Stomach (tissue), 8 donors: ENCODE measurements at regions not wholly inside any gene's neighbourhood (a gene's known extent, or its start where the extent isn't known, plus 50 kb on each side); places are given as distances from the start of the nearest gene placed in this dataset.
A peak's percentile ranks its signal among the peaks of the same experiment; 100 is the strongest.
"Not testable (repeated sequence)": the region's sequence is repeated elsewhere in the genome, so short reads cannot be mapped to it uniquely, and the experiment has no call there.

Experiments used
- DNase-seq, 2 donors: peaks; one replicate each; pipeline versions ENCODE4 v3.0.0 to v3.0.0-alpha.2; 2013 to 2019
- H3K27ac ChIP-seq, 5 donors: fragments of 200-600 bp in 4 of 5; sonication (generic) in 4 of 5; one replicate each; pipeline ENCODE4 v1.5.1; 2013 to 2019; ENCODE audit warnings: mild to moderate bottlenecking in 1 of 5, moderate library complexity in 1 of 5
- H3K27me3 ChIP-seq, 3 donors: fragments of 200-600 bp; sonication (generic); one replicate each; pipeline ENCODE4 v1.5.1; 2017 to 2019; ENCODE audit warnings: mixed run types in 1 of 3
- H3K36me3 ChIP-seq, 4 donors: fragments of 200-600 bp; sonication (generic); 1 replicate in 3 of 4; 2 replicates in 1 of 4; pipeline ENCODE4 v1.5.1; 2016 to 2019
- H3K4me1 ChIP-seq, 4 donors: fragments of 200-600 bp; sonication (generic); one replicate each; pipeline ENCODE4 v1.5.1; 2016 to 2019
- H3K4me3 ChIP-seq, 4 donors: fragments of 200-600 bp; sonication (generic) in 3 of 4; one replicate each; pipeline ENCODE4 v1.5.1; 2016 to 2019; ENCODE audit warnings: mild to moderate bottlenecking in 1 of 4
- H3K9me3 ChIP-seq, 4 donors: fragments of 200-600 bp; sonication (generic); one replicate each; pipeline ENCODE4 v1.5.1; 2016 to 2019
- EP300 ChIP-seq: sonication (generic); formaldehyde crosslinking; IDR thresholded peaks from one replicate; pipeline ENCODE4 v1.6.1; 2017; ENCODE audit warnings: antibody characterized with exemption
- POLR2A ChIP-seq, 4 donors: fragments of 450-650 bp; IDR thresholded peaks; one replicate each; pipeline ENCODE4 v1.6.1; 2016; ENCODE audit warnings: antibody characterized with exemption in 4 of 4, control low read depth in 2 of 4, mild to moderate bottlenecking in 1 of 4, moderate library complexity in 1 of 4
- POLR2AphosphoS5 ChIP-seq, 3 donors: sonication (generic); formaldehyde crosslinking; IDR thresholded peaks; one replicate each; pipeline ENCODE4 v1.6.1; 2016; ENCODE audit warnings: antibody characterized with exemption in 3 of 3
- WGBS, 5 donors: extraction: QIAGEN DNeasy Blood & Tissue Kit in 3 of 5; methylation state at CpG; one replicate each; pipeline versions ENCODE4 v1.1.5 to v1.1.7; 2013 to 2018; 5-methylcytosine and 5-hydroxymethylcytosine counted together
- intact Hi-C: fragments of 100-400 bp; cut with DNase I; formaldehyde crosslinking; loops from one replicate; pipeline ENCODE4 v1.15.1; 2023; ENCODE audit warnings: low total_unique reads
- TF ChIP-seq, protein P1 (sequence below), 7 experiments: fragments of 450-650 bp in 4 of 7; fragments of 200-600 bp in 3 of 7; sonication (generic) in 3 of 7; IDR thresholded peaks; one replicate each; pipeline ENCODE4 v1.5.1; 2016 to 2019; ENCODE audit warnings: antibody characterized with exemption in 7 of 7, control low read depth in 2 of 7, mild to moderate bottlenecking in 1 of 7
- donor health status: healthy with polysubstance abuse.
- donor health status: Bipolar disorder and iron deficiency.
- donor health status: healthy.

GRCh38 chr1:213585959-213586586 lies 401.7 kb upstream of the PROX1 start:
- Histone ChIP-seq H3K4me1 (no peaks in the 10 kb centered on the region), H3K27ac (no peak overlapping the region)

GRCh38 chr1:213586587-213586972 lies 401.2 kb upstream of the PROX1 start:
- Histone ChIP-seq H3K4me1 (no peaks in the 10 kb centered on the region), H3K36me3 (no peaks in the 10 kb centered on the region), H3K27me3 (no peaks in the 10 kb centered on the region), H3K4me3 (no peak overlapping the region), H3K27ac (no peak overlapping the region), H3K9me3 (no peaks in the 10 kb centered on the region)
- intact Hi-C loops: no loop called here
- DNase-seq: peak in 1 of 2 donors; percentile 32
- 22 to 93% (median 53%) methylated on average over 1 of the region's 1 CpG for WGBS, 5 donors
- TF ChIP-seq POLR2AphosphoS5 (IDR thresholded peaks at IDR 0.05): no peak
- TF ChIP-seq, protein P1, sequence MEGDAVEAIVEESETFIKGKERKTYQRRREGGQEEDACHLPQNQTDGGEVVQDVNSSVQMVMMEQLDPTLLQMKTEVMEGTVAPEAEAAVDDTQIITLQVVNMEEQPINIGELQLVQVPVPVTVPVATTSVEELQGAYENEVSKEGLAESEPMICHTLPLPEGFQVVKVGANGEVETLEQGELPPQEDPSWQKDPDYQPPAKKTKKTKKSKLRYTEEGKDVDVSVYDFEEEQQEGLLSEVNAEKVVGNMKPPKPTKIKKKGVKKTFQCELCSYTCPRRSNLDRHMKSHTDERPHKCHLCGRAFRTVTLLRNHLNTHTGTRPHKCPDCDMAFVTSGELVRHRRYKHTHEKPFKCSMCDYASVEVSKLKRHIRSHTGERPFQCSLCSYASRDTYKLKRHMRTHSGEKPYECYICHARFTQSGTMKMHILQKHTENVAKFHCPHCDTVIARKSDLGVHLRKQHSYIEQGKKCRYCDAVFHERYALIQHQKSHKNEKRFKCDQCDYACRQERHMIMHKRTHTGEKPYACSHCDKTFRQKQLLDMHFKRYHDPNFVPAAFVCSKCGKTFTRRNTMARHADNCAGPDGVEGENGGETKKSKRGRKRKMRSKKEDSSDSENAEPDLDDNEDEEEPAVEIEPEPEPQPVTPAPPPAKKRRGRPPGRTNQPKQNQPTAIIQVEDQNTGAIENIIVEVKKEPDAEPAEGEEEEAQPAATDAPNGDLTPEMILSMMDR (IDR thresholded peaks at IDR 0.05): no peak
- no peak for TF ChIP-seq POLR2A (IDR thresholded peaks at IDR 0.05)
- no peak for TF ChIP-seq EP300

More at GRCh38 chr1:213585959-213586586, 401.7 kb upstream of the PROX1 start:
- H3K36me3 ChIP-seq: no peaks in the 10 kb centered on the region
- no peak overlapping the region for H3K4me3 ChIP-seq
- no peaks in the 10 kb centered on the region for H3K9me3 ChIP-seq
- intact Hi-C loops: no loop called here
- peak in 1 of 2 donors; percentile 14 for DNase-seq
- TF ChIP-seq POLR2A (IDR thresholded peaks at IDR 0.05): no peak
- TF ChIP-seq POLR2AphosphoS5 (IDR thresholded peaks at IDR 0.05): no peak
- TF ChIP-seq EP300: no peak
- H3K27me3 ChIP-seq: no peaks in the 10 kb centered on the region
- WGBS, 5 donors: 34 to 50% (median 46%) methylated on average over 6 of the region's 6 CpGs

GRCh38 chr1:213596729-213597128 lies 391.0 kb upstream of the PROX1 start:
- no peak for DNase-seq
- Histone ChIP-seq H3K4me3 (no peak overlapping the region), H3K27ac (no peak overlapping the region), H3K36me3 (no peaks in the 10 kb centered on the region), H3K27me3 (no peaks in the 10 kb centered on the region), H3K4me1 (no peaks in the 10 kb centered on the region), H3K9me3 (no peaks in the 10 kb centered on the region)
- intact Hi-C loops: no loop called here
- 74 to 87% (median 80%) methylated on average over 7 of the region's 7 CpGs for WGBS, 5 donors
- TF ChIP-seq EP300: no peak
- TF ChIP-seq, protein P1 (IDR thresholded peaks at IDR 0.05): no peak
- no peak for TF ChIP-seq POLR2A (IDR thresholded peaks at IDR 0.05)
- TF ChIP-seq POLR2AphosphoS5 (IDR thresholded peaks at IDR 0.05): no peak

DNA sequence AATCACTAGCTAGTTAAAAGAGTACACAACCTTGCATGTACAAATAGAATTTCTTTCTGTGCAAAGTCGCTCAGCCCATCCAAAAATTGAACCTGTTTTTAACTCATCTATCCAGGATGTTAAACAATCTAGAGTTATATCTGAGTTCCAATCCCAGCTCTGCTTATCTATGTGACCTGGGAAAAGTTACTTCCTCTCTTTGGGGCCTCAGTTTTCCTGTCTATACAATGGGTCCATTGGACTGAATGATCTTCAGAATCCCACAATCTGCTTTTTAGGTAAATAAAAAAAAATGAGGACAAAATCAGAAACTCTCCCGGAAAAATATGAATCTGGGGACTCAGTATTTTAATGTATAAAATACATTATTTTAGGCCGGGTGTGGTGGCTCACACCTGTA lies 389.5 kb upstream of the PROX1 start:
- DNase-seq: no peak
- TF ChIP-seq POLR2A (IDR thresholded peaks at IDR 0.05) (no peak), EP300 (no peak), POLR2AphosphoS5 (IDR thresholded peaks at IDR 0.05) (no peak)
- TF ChIP-seq, protein P1 (IDR thresholded peaks at IDR 0.05): no peak
- Histone ChIP-seq H3K27ac (no peak overlapping the region), H3K9me3 (no peaks in the 10 kb centered on the region), H3K27me3 (no peaks in the 10 kb centered on the region), H3K36me3 (no peaks in the 10 kb centered on the region), H3K4me1 (no peaks in the 10 kb centered on the region), H3K4me3 (no peak overlapping the region)
- intact Hi-C loops: no loop called here
- WGBS, 5 donors: 90 to 95% (median 94%) methylated on average over 3 of the region's 3 CpGs

DNA sequence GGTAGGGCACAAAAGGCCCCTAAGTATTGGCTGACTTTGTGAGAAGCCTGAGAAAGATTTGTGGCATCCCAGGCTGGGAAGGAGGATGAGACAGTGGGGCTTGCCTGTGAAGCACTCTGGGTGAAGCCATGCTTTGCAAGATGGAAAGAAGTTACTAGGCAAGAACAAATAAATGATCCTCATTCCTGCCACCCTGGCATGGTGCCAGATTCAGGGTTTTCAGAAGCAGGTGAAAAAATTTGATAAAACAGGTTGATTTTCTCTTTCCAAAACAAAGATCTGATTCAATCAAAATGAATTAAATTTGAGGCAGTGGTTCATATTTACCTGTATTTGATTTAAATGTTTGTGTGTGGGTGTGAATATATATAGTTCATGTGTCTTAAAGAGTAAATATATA lies 386.9 kb upstream of the PROX1 start:
- no peaks in the 10 kb centered on the region for H3K4me1 ChIP-seq
- H3K27me3 ChIP-seq: peaks cover 0 to 4% (median 0%) of the 10 kb centered on the region in 3 donors
- no peaks in the 10 kb centered on the region for H3K9me3 ChIP-seq
- H3K36me3 ChIP-seq: no peaks in the 10 kb centered on the region
- no peak for TF ChIP-seq EP300
- no peak for TF ChIP-seq POLR2A (IDR thresholded peaks at IDR 0.05)
- TF ChIP-seq POLR2AphosphoS5 (IDR thresholded peaks at IDR 0.05): no peak
- TF ChIP-seq, protein P1 (IDR thresholded peaks at IDR 0.05): no peak
- intact Hi-C loops: no loop called here
- no peak overlapping the region for H3K27ac ChIP-seq
- DNase-seq: no peak
- H3K4me3 ChIP-seq: no peak overlapping the region

- H3K4me1 ChIP-seq, H3K27ac ChIP-seq, H3K36me3 ChIP-seq, H3K9me3 ChIP-seq, H3K27me3 ChIP-seq, H3K4me3 ChIP-seq, intact Hi-C loops, DNase-seq: not testable (repeated sequence)
These were observed 386.1 kb upstream of the PROX1 start for GRCh38 chr1:213601705-213602104.
